Amygdala (tissue), 56 donors: ENCODE measurements at regions not wholly inside any gene's neighbourhood (a gene's known extent, or its start where the extent isn't known, plus 50 kb on each side); places are given as distances from the start of the nearest gene placed in this dataset.
A peak's percentile ranks its signal among the peaks of the same experiment; 100 is the strongest.
"Not testable (repeated sequence)": the region's sequence is repeated elsewhere in the genome, so short reads cannot be mapped to it uniquely, and the experiment has no call there.

Experiments used
- DNase-seq, 56 donors: peaks; one replicate each; lab custom pipeline; 2025; lab: John Stamatoyannopoulos, UW

GRCh38 chr19:30066781-30067759 is 125.0 kb downstream of the URI1 start:
- no peak for DNase-seq

GRCh38 chr19:30067956-30068506 is 126.0 kb downstream of the URI1 start:
- DNase-seq: not testable (repeated sequence)

- no peak for DNase-seq
These were observed 126.7 kb downstream of the URI1 start for GRCh38 chr19:30068528-30069395.

- DNase-seq: no peak
These were observed 127.6 kb downstream of the URI1 start for GRCh38 chr19:30069535-30070197.

GRCh38 chr19:30070198-30070967 is 128.3 kb downstream of the URI1 start:
- no peak for DNase-seq

GRCh38 chr19:30070968-30071632 is 129.1 kb downstream of the URI1 start:
- peak in 5 of 56 donors; percentile 14 to 59 (median 25) for DNase-seq

GRCh38 chr19:30071871-30072270 is 129.8 kb downstream of the URI1 start:
- no peak for DNase-seq

DNA sequence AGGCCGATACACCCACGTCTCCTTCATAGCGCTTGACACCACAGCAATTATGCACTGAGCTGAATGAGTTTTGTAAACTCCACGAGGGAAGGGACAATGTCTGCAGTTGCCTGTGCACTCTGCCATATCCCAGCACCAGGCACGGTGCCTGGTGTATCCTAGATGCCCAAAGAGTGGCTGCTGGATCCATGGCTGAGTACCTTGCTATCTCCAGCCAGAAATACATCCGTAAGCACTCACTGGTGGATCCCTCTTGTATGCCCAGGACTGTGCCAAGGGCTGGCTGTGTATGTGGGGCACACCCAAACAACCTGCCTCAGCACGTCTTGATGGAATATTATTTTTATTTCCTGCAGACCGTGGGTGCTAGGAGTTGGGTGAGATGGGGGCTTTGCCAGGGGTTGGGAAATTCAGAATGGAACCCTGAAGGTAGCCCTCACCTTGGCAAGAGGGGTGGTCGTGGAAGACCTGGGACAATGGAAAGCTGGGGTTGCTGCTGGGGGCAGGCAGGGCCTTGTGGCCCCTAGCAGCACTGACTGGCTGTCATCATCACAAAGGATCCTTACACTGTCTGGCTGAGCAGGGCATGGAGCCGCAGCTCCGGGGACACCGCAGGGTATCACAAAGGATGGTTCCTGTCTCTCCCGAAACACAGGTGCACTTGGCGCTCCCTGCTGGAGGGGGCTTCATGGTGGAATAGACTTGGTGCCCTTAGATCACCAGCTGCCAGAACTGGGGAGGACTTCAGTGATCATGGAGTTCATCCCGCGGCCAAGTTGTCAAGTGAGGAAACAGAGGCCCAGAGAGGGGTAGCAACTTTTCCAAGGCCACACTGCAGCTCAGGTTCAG is 131.3 kb downstream of the URI1 start:
- DNase-seq: no peak

- no peak for DNase-seq
These were observed 132.1 kb downstream of the URI1 start for GRCh38 chr19:30074096-30074495.

- DNase-seq: no peak
These were observed 133.0 kb downstream of the URI1 start for GRCh38 chr19:30074741-30075715.

DNA sequence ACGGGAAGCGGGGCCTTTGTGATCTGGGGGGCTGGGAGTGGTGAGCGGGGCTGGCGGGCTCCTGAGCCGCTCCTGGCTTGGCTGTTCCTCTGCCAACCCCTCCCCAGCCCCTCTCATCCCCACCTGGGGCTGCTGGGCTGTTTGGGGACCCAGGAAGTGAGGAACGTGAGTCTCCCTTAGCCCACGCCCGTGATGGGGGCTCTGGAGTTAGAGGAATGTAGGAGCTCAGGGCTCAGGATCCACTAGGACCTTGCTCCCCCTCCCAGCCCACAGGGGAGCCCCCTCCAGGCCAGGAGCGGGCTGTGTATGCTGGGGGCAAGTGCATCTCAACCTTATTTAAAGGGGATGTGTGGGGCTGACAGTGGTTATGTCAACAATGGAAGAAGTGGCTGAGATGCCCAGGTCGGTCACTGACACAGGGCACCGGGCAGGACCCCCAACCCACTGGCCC is 134.1 kb downstream of the URI1 start:
- no peak for DNase-seq

- no peak for DNase-seq
These were observed 135.0 kb downstream of the URI1 start for GRCh38 chr19:30076751-30077670.

- DNase-seq: no peak
These were observed 135.9 kb downstream of the URI1 start for GRCh38 chr19:30077851-30078355.

GRCh38 chr19:30078381-30078910 is 136.4 kb downstream of the URI1 start:
- DNase-seq: no peak

GRCh38 chr19:30079200-30079599 is 137.2 kb downstream of the URI1 start:
- DNase-seq: no peak
